NB4 (cell line): ENCODE measurements at regions not wholly inside any gene's neighbourhood (a gene's known extent, or its start where the extent isn't known, plus 50 kb on each side); places are given as distances from the start of the nearest gene placed in this dataset.

ENCODE experiments used
- DNase-seq: peaks from one replicate; pipeline ENCODE4 v3.0.0; 2010; ENCODE audit warnings: low read depth
- H3K4me3 ChIP-seq: one replicate; pipeline ENCODE4 v1.5.1; 2011; ENCODE audit warnings: mild to moderate bottlenecking, low read depth, low read length, moderate library complexity
- CTCF ChIP-seq: IDR thresholded peaks from one replicate; pipeline ENCODE4 v1.5.1; 2012; ENCODE audit warnings: low read depth, low read length
- MYC ChIP-seq: IDR thresholded peaks from 2 replicates; pipeline ENCODE4 v1.6.1; 2011; ENCODE audit warnings: low read depth, low read length
- POLR2A ChIP-seq: IDR thresholded peaks from 2 replicates; pipeline ENCODE4 v1.6.1; 2011; ENCODE audit warnings: mild to moderate bottlenecking; ENCODE audit not compliant: insufficient read length; ENCODE audit errors: extremely low read depth
- TF ChIP-seq, protein P1 (sequence below): IDR thresholded peaks from 2 replicates; pipeline ENCODE4 v1.6.1; 2011; ENCODE audit warnings: low read depth, low read length

DNA sequence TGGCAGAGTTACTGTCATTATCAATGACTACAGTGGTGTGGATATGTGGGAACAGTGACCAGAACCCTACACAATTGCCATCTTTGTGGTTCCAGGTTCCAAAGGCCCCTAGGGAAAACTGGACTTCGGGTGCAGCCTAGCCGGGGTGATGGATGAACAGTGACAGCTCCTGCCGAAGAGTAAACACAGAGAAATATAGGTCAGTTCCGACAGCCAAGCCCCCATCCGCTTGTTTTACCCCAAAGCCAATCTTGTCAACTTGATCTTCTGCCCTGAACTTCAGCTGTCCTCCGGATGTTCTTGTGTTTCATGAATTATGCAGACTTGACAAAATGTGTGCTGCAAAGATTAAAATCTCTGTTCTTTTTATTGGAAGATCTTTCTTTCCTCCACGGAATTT is 200.4 kb upstream of the SRRM4 start:
- DNase-seq: no peak
- no peak for TF ChIP-seq CTCF
- no peak for TF ChIP-seq MYC
- TF ChIP-seq, protein P1, sequence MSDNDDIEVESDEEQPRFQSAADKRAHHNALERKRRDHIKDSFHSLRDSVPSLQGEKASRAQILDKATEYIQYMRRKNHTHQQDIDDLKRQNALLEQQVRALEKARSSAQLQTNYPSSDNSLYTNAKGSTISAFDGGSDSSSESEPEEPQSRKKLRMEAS: no peak
- no peak for TF ChIP-seq POLR2A
- H3K4me3 ChIP-seq: no peak overlapping the region

- TF ChIP-seq, protein P1: no peak
- TF ChIP-seq POLR2A (no peak), CTCF (no peak), MYC (no peak)
- H3K4me3 ChIP-seq: no peak overlapping the region
- DNase-seq: no peak
These were observed 199.6 kb upstream of the SRRM4 start for GRCh38 chr12:118781692-118782091.

- no peak overlapping the region for H3K4me3 ChIP-seq
- DNase-seq: no peak
- TF ChIP-seq MYC: no peak
These were observed 197.6 kb upstream of the SRRM4 start for GRCh38 chr12:118783703-118784102.

DNA sequence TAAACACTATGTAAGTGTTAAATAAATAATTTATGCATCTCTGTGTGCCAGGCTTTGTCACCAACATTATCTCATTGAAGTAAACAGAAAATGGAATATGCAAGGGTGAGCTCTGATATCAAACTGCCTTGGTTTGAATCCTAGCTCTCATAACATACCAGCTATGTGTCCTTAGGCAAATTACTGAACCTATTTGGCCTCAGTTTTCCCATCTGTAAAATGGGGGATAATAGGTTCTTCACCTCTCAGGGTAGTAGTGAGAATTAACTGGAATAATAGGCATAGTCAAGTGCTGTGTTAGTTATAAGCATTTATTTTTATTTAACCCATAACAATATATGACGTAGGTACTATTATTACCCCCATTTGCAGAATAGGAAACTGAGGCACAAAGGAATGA is 190.8 kb upstream of the SRRM4 start:
- TF ChIP-seq POLR2A: no peak
- TF ChIP-seq MYC: no peak
- TF ChIP-seq, protein P1: no peak
- TF ChIP-seq CTCF: no peak
- no peak overlapping the region for H3K4me3 ChIP-seq
- DNase-seq: no peak

GRCh38 chr12:118813778-118814357 is 167.5 kb upstream of the SRRM4 start:
- H3K4me3 ChIP-seq: no peak overlapping the region
- no peak for DNase-seq
- TF ChIP-seq POLR2A (no peak), MYC (no peak), CTCF (no peak)
- TF ChIP-seq, protein P1: no peak

- DNase-seq: no peak
- TF ChIP-seq, protein P1: no peak
- TF ChIP-seq MYC: no peak
- TF ChIP-seq CTCF: no peak
- no peak for TF ChIP-seq POLR2A
- no peak overlapping the region for H3K4me3 ChIP-seq
These were observed 165.0 kb upstream of the SRRM4 start for GRCh38 chr12:118816296-118816695.
